ENCODE measurements at regions not wholly inside any gene's neighbourhood (a gene's known extent, or its start where the extent isn't known, plus 50 kb on each side); places are given as distances from the start of the nearest gene placed in this dataset.

DNA sequence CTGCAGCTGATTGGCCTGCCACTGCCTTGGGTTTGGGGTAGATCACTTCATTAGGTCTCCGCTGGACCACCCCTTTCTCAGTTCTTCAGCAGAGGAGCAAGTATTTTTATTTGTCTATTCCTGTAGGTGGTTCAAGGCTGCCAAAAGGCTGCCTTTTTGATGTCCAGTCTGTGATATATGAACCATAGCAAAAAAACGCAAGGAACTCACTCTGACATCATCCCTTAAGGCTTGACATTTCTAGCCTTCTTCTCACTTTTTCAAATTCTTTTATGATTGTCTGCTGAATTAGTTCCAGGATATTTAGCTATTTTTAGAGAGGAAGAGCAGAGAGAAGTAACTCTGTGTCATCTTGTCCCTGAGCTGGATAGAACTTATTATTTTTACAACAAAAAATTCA lies 269.2 kb downstream of the BAMBI start:
- TF ChIP-seq, protein P1, sequence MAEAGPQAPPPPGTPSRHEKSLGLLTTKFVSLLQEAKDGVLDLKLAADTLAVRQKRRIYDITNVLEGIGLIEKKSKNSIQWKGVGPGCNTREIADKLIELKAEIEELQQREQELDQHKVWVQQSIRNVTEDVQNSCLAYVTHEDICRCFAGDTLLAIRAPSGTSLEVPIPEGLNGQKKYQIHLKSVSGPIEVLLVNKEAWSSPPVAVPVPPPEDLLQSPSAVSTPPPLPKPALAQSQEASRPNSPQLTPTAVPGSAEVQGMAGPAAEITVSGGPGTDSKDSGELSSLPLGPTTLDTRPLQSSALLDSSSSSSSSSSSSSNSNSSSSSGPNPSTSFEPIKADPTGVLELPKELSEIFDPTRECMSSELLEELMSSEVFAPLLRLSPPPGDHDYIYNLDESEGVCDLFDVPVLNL (CRISPR knock-in tag; IDR thresholded peaks at IDR 0.05; ENCODE audit: low read depth), result no peak
- TF ChIP-seq XRCC3 (IDR thresholded peaks at IDR 0.05) (no peak), HMG20B (CRISPR knock-in tag; IDR thresholded peaks at IDR 0.05) (no peak), PYGO2 (tag; IDR thresholded peaks at IDR 0.05) (no peak), ZNF253 (CRISPR knock-in tag; conservative IDR thresholded peaks at IDR 0.05) (no peak), POLR2AphosphoS5 (IDR thresholded peaks at IDR 0.05; ENCODE audit: control insufficient read depth, insufficient read depth, low read depth, low read length) (no peak), ZNF140 (CRISPR knock-in tag; IDR thresholded peaks at IDR 0.05) (no peak), NR1H2 (CRISPR knock-in tag; IDR thresholded peaks at IDR 0.05) (no peak), HNRNPH1 (optimal IDR thresholded peaks at IDR 0.05; ENCODE audit: low read depth, low read length) (no peak), SNIP1 (IDR thresholded peaks at IDR 0.05; ENCODE audit: low read depth) (no peak), MXI1 (IDR thresholded peaks at IDR 0.05; ENCODE audit: low read depth, low read length) (no peak)
- TF ChIP-seq, protein P2, sequence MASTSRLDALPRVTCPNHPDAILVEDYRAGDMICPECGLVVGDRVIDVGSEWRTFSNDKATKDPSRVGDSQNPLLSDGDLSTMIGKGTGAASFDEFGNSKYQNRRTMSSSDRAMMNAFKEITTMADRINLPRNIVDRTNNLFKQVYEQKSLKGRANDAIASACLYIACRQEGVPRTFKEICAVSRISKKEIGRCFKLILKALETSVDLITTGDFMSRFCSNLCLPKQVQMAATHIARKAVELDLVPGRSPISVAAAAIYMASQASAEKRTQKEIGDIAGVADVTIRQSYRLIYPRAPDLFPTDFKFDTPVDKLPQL (IDR thresholded peaks at IDR 0.05; ENCODE audit: extremely low read depth, insufficient read length), result no peak
- TF ChIP-seq, protein P3, sequence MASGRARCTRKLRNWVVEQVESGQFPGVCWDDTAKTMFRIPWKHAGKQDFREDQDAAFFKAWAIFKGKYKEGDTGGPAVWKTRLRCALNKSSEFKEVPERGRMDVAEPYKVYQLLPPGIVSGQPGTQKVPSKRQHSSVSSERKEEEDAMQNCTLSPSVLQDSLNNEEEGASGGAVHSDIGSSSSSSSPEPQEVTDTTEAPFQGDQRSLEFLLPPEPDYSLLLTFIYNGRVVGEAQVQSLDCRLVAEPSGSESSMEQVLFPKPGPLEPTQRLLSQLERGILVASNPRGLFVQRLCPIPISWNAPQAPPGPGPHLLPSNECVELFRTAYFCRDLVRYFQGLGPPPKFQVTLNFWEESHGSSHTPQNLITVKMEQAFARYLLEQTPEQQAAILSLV (tag; IDR thresholded peaks at IDR 0.05), result no peak
- TF ChIP-seq, protein P4, sequence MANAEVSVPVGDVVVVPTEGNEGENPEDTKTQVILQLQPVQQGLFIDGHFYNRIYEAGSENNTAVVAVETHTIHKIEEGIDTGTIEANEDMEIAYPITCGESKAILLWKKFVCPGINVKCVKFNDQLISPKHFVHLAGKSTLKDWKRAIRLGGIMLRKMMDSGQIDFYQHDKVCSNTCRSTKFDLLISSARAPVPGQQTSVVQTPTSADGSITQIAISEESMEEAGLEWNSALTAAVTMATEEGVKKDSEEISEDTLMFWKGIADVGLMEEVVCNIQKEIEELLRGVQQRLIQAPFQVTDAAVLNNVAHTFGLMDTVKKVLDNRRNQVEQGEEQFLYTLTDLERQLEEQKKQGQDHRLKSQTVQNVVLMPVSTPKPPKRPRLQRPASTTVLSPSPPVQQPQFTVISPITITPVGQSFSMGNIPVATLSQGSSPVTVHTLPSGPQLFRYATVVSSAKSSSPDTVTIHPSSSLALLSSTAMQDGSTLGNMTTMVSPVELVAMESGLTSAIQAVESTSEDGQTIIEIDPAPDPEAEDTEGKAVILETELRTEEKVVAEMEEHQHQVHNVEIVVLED (CRISPR knock-in tag; IDR thresholded peaks at IDR 0.05), result no peak
- TF ChIP-seq, protein P5, sequence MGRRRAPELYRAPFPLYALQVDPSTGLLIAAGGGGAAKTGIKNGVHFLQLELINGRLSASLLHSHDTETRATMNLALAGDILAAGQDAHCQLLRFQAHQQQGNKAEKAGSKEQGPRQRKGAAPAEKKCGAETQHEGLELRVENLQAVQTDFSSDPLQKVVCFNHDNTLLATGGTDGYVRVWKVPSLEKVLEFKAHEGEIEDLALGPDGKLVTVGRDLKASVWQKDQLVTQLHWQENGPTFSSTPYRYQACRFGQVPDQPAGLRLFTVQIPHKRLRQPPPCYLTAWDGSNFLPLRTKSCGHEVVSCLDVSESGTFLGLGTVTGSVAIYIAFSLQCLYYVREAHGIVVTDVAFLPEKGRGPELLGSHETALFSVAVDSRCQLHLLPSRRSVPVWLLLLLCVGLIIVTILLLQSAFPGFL (CRISPR knock-in tag; IDR thresholded peaks at IDR 0.05), result no peak
- intact Hi-C loops (cut with micrococcal nuclease), result no loop called here
- Histone ChIP-seq H3K27me3 (ENCODE audit: control insufficient read depth in 2 of 2, insufficient read depth in 2 of 2, low read length in 2 of 2) (no peaks in the 10 kb centered on the region), H3K4me1 (replicated peaks in 1 of 2; ENCODE audit: control insufficient read depth in 2 of 2, insufficient read depth in 2 of 2, low read length in 2 of 2) (peaks cover 0 to 7% of the 10 kb centered on the region in 2 experiments; a peak in 2 of 5 replicates), H3K9me3 (replicated peaks; ENCODE audit: control insufficient read depth, insufficient read depth, low read depth, low read length) (no peaks in the 10 kb centered on the region), H2AFZ (ENCODE audit: low read depth, low read length) (no peak overlapping the region), H3K4me3 (no peak overlapping the region), H3K9ac (ENCODE audit: insufficient read depth in 1 of 2, low read depth in 2 of 2, low read length in 2 of 2) (no peak overlapping the region), H3K79me2 (ENCODE audit: control insufficient read depth, insufficient read depth, low read length) (no peaks in the 10 kb centered on the region), H3K27ac (ENCODE audit: extremely low read depth, low read depth, low read length) (no peak overlapping the region), H3K4me2 (ENCODE audit: insufficient read depth, low read length) (no peak overlapping the region), H3K36me3 (ENCODE audit: control insufficient read depth, insufficient read depth, low read length) (no peaks in the 10 kb centered on the region), H3K9me1 (ENCODE audit: control insufficient read depth, insufficient read depth, low read length) (no peaks in the 10 kb centered on the region), H4K20me1 (replicated peaks; ENCODE audit: control insufficient read depth, insufficient read depth, low read length) (no peaks in the 10 kb centered on the region)
- BruUV-seq (replicated peaks), result no TSS peak
- ATAC-seq (no peak), FAIRE-seq (no peak), DNase-seq (ENCODE audit: extremely low read depth in 1 of 4, low spot score in 3 of 4) (no peak)
- POLR2A ChIA-PET, result interaction anchor here (0.9 kb wide), 1 partner anchor 9 kb away, joined by 3 read pairs; no protein-coding TSS in a partner anchor
- in situ Hi-C loops (cut with MboI), result no loop called here
- 46% methylated on average over 2 of the region's 2 CpGs for WGBS (ENCODE audit: insufficient coverage, low coverage, missing lambda C conversion rate)
- CTCF ChIA-PET (ENCODE audit: low intra/inter-chr PET ratio), result no interaction called here
